OCI-LY3 (cell line): ENCODE measurements at regions not wholly inside any gene's neighbourhood (a gene's known extent, or its start where the extent isn't known, plus 50 kb on each side); places are given as distances from the start of the nearest gene placed in this dataset.

ENCODE experiments used
- H2AFZ ChIP-seq: fragments of 200-600, 300-600 bp; shearing (Covaris generic); 2 replicates; pipeline ENCODE4 v1.6.0; 2014; ENCODE audit warnings: antibody characterized with exemption, low read depth, low read length
- H3K27ac ChIP-seq: fragments of 200-600, 300-600 bp; sonication (generic); 2 replicates; pipeline ENCODE4 v1.5.1; 2014; ENCODE audit warnings: mild to moderate bottlenecking, low read length, moderate library complexity, mixed read lengths
- H3K27me3 ChIP-seq: fragments of 200-600, 300-600 bp; sonication (generic); 2 replicates; pipeline ENCODE4 v1.6.1; 2014; ENCODE audit warnings: low read depth, low read length, mixed read lengths
- H3K36me3 ChIP-seq: fragments of 200-600, 300-600 bp; sonication (generic); replicated peaks from 2 replicates; pipeline ENCODE3; 2014; ENCODE audit warnings: low read depth, low read length, mixed read lengths
- H3K4me1 ChIP-seq: fragments of 300-600, 200-600 bp; sonication (generic); 2 replicates; pipeline ENCODE4 v1.6.1; 2014; ENCODE audit warnings: low read length, mixed read lengths
- H3K4me2 ChIP-seq: fragments of 200-600, 300-600 bp; sonication (generic); 2 replicates; pipeline ENCODE4 v1.6.1; 2014; ENCODE audit warnings: low read length, mixed read lengths
- H3K4me3 ChIP-seq: fragments of 300-600, 200-600 bp; sonication (generic); 2 replicates; pipeline ENCODE4 v1.5.1; 2014; ENCODE audit warnings: antibody characterized with exemption, mild to moderate bottlenecking, low read length, moderate library complexity
- H3K79me2 ChIP-seq: fragments of 300-600, 200-600 bp; shearing (Covaris generic); 2 replicates; pipeline ENCODE4 v1.6.1; 2014; ENCODE audit warnings: mild to moderate bottlenecking, low read length, mixed read lengths
- H3K9ac ChIP-seq: fragments of 300-600, 200-600 bp; shearing (Covaris generic); 2 replicates; pipeline ENCODE4 v1.6.0; 2014; ENCODE audit warnings: mild to moderate bottlenecking, low read length, moderate library complexity
- H3K9me3 ChIP-seq: fragments of 200-600, 300-600 bp; shearing (Covaris generic); 2 replicates; pipeline ENCODE4 v1.6.1; 2014; ENCODE audit warnings: low read length, mixed read lengths; ENCODE audit not compliant: insufficient read depth
- H4K20me1 ChIP-seq: fragments of 200-600, 300-600 bp; sonication (generic); 2 replicates; pipeline ENCODE4 v1.6.1; 2016; ENCODE audit warnings: low read length, mixed read lengths; ENCODE audit not compliant: insufficient read depth
- CTCF ChIP-seq: fragments of 200-600, 300-600 bp; sonication (generic); IDR thresholded peaks from 2 replicates; pipeline ENCODE4 v1.5.1; 2014; ENCODE audit warnings: antibody characterized with exemption, low read length, low read depth
- EZH2phosphoT487 ChIP-seq: fragments of 200-600 bp; shearing (Covaris generic); IDR thresholded peaks from 2 replicates; pipeline ENCODE4 v1.6.1; 2018; ENCODE audit warnings: antibody characterized with exemption, mixed run types, low read depth

- no peak for TF ChIP-seq CTCF
Measured at GRCh38 chr7:16223963-16224707, 197.2 kb downstream of the CRPPA start.

GRCh38 chr7:16212610-16213009 lies 208.7 kb downstream of the CRPPA start:
- H3K79me2 ChIP-seq = no peaks in the 10 kb centered on the region
- H4K20me1 ChIP-seq = no peaks in the 10 kb centered on the region
- no peak overlapping the region for H3K9ac ChIP-seq
- TF ChIP-seq EZH2phosphoT487 (no peak), CTCF (no peak)
- no peak overlapping the region for H2AFZ ChIP-seq
- H3K4me2 ChIP-seq = no peak overlapping the region
- no peaks in the 10 kb centered on the region for H3K27me3 ChIP-seq
- H3K9me3 ChIP-seq = no peaks in the 10 kb centered on the region
- H3K27ac ChIP-seq = no peak overlapping the region
- H3K4me1 ChIP-seq = no peaks in the 10 kb centered on the region
- H3K36me3 ChIP-seq = no peaks in the 10 kb centered on the region
- H3K4me3 ChIP-seq = no peak overlapping the region

More at GRCh38 chr7:16223963-16224707, 197.2 kb downstream of the CRPPA start:
- no peaks in the 10 kb centered on the region for H4K20me1 ChIP-seq
- no peaks in the 10 kb centered on the region for H3K9me3 ChIP-seq
- no peaks in the 10 kb centered on the region for H3K36me3 ChIP-seq
- H3K79me2 ChIP-seq = no peaks in the 10 kb centered on the region
- no peak overlapping the region for H3K27ac ChIP-seq
- H3K27me3 ChIP-seq = no peaks in the 10 kb centered on the region
- no peak overlapping the region for H2AFZ ChIP-seq
- no peak overlapping the region for H3K4me3 ChIP-seq
- H3K4me2 ChIP-seq = no peak overlapping the region
- no peaks in the 10 kb centered on the region for H3K4me1 ChIP-seq
- no peak overlapping the region for H3K9ac ChIP-seq

- no peak for TF ChIP-seq CTCF
- TF ChIP-seq EZH2phosphoT487 = no peak
- H3K27ac ChIP-seq = no peak overlapping the region
- no peak overlapping the region for H3K4me2 ChIP-seq
- no peaks in the 10 kb centered on the region for H3K27me3 ChIP-seq
- H3K79me2 ChIP-seq = no peaks in the 10 kb centered on the region
- peaks cover 4% of the 10 kb centered on the region for H3K4me1 ChIP-seq
- no peaks in the 10 kb centered on the region for H3K36me3 ChIP-seq
- no peaks in the 10 kb centered on the region for H3K9me3 ChIP-seq
- H2AFZ ChIP-seq = no peak overlapping the region
- no peaks in the 10 kb centered on the region for H4K20me1 ChIP-seq
- H3K4me3 ChIP-seq = no peak overlapping the region
- no peak overlapping the region for H3K9ac ChIP-seq
Measured at GRCh38 chr7:16212032-16212431, 209.3 kb downstream of the CRPPA start.

GRCh38 chr7:16211402-16211925 lies 209.9 kb downstream of the CRPPA start:
- Histone ChIP-seq H2AFZ (no peak overlapping the region), H3K4me1 (peaks cover 10% of the 10 kb centered on the region), H3K9me3 (no peaks in the 10 kb centered on the region), H3K36me3 (no peaks in the 10 kb centered on the region), H3K4me3 (no peak overlapping the region), H4K20me1 (no peaks in the 10 kb centered on the region), H3K79me2 (no peaks in the 10 kb centered on the region), H3K4me2 (no peak overlapping the region), H3K27ac (no peak overlapping the region), H3K9ac (no peak overlapping the region), H3K27me3 (no peaks in the 10 kb centered on the region)
- TF ChIP-seq CTCF = no peak
- no peak for TF ChIP-seq EZH2phosphoT487
